HG02610 (cell line): ENCODE measurements at regions not wholly inside any gene's neighbourhood (a gene's known extent, or its start where the extent isn't known, plus 50 kb on each side); places are given as distances from the start of the nearest gene placed in this dataset.

Experiments
- ATAC-seq: cut with Tn5 transposase; IDR thresholded peaks from one replicate; pipeline ENCODE4 v1.9.1; 2021; ENCODE audit warnings: mild to moderate bottlenecking, moderate library complexity; ENCODE audit not compliant: unreplicated experiment

DNA sequence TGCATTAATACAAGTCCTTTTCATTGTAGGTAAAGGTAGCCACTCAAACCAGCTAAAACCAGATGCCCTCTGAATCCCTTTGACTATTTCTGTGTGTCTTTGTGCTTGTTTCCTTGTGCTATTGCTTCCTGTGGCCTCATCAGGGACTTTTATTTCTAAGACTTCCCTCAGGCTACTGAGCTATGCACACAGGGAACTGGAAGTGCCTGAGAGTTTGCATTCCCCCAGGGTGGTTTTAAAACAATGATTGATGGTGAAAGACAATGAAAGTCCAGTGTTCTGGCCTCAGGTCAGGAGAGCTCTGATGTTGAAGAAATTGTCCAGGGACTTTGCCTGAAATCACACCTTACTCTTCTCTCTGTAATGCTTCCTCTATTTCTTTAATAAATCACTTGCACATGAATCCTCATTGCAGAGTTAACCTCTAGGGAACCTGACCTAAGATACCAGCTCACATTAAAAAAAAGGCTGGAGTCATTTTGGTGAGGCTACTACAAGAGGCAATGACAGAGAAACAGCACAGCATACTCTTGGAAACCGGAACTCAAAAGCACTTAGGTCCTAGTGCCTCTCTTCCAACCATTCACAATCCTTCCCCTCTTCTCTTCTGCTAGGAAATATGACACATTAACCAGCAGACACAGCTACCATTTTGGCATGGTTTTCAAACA is 158.1 kb upstream of the NREP start:
- ATAC-seq = no peak

GRCh38 chr5:111902436-111902835 is 145.4 kb upstream of the NREP start:
- ATAC-seq = no peak

DNA sequence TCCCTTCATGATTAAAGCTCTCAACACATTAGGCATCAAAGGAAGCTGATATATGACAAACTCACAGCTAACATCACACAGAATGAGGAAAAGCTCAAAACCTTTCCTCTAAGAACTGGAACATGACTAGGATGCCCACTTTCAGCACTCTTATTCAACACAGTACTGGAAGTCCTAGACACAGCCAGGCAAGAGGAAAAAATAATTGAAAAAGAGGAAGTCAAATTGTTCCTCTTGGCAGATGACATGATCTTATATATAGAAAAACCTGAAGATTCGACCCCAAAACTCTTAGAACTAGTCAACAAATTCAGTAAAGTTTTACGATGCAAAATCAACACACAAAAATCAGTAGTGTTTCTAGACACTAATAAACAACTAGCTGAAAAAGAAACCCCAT is 144.3 kb upstream of the NREP start:
- no peak for ATAC-seq

GRCh38 chr5:111892949-111893348 is 136.0 kb upstream of the NREP start:
- ATAC-seq = no peak

GRCh38 chr5:111887706-111888105 is 130.7 kb upstream of the NREP start:
- ATAC-seq = no peak

- ATAC-seq = no peak
Observed at GRCh38 chr5:111869681-111870080, 112.7 kb upstream of the NREP start.

DNA sequence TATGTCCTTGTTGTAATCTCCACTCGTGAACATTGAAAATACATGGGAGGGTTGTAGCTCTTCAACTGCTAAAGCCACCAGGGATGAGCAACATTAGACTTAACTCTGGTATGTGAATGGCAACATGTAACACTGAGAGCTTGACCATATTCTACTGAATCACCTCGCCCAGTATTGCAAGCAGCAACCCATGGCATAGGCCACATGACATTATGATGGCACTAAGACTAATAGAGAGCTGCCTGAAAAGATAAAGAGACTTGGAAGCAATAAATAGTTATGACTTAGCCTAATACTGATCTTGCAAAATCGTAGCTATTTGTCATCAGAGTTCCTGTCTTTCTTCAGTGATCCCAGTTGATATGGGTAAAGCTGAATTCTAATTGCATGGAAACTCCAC is 108.4 kb upstream of the NREP start:
- ATAC-seq = no peak

DNA sequence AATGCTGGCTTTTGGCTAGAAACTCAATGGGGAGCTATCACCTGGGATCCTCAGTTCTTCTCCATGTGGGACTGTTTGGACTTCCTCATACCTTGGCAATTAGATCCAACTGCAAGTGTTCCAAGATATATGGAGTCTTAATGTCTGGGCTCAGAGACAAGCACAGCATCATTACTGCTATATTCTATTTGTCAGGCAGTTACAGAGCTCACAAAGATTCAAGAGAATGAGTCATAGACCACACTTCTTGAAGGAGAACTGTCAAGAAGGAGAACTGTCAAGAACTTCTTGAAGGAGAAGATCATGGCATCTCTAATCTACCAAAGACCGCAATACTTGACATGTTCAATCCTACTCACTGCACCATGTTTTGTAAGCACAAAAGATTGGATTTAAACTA is 106.8 kb upstream of the NREP start:
- no peak for ATAC-seq

- ATAC-seq = no peak
Observed at GRCh38 chr5:111859533-111860270, 102.7 kb upstream of the NREP start.

- ATAC-seq = no peak
Observed at GRCh38 chr5:111859031-111859430, 102.0 kb upstream of the NREP start.

- ATAC-seq = no peak
Observed at GRCh38 chr5:111857623-111858022, 100.6 kb upstream of the NREP start.

DNA sequence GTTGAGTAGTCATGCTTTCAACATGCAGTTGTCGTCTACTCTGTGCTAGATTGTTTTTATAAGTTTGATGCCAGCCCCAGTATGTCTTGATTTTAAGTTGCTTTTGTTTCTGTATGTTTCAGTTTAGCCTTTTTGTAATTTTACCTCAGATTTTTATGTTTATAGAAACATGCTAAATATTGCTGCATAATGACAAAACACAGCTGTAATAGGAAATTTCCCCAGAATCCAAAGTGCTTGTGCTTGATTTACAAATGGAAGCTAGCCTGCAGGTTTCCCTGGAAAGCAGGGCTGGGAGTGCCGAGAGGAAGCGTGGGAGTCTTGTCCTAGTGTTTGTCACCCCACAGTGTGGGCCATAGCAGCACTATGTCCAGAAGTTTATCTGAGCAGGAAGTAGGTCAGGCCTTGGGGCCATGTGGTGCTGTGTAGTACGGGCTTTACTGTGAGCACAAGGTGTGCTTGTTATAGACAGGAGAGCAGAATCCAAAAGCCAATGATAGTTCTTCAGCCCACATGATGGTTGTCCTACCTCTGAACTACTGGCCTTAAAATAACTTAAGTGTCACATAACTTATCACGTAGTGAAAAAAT is 100.0 kb upstream of the NREP start:
- ATAC-seq = no peak

GRCh38 chr5:111855356-111855755 is 98.4 kb upstream of the NREP start:
- no peak for ATAC-seq

GRCh38 chr5:111854186-111854585 is 97.2 kb upstream of the NREP start:
- ATAC-seq = no peak

GRCh38 chr5:111853748-111854147 is 96.8 kb upstream of the NREP start:
- peak; percentile 79 for ATAC-seq

DNA sequence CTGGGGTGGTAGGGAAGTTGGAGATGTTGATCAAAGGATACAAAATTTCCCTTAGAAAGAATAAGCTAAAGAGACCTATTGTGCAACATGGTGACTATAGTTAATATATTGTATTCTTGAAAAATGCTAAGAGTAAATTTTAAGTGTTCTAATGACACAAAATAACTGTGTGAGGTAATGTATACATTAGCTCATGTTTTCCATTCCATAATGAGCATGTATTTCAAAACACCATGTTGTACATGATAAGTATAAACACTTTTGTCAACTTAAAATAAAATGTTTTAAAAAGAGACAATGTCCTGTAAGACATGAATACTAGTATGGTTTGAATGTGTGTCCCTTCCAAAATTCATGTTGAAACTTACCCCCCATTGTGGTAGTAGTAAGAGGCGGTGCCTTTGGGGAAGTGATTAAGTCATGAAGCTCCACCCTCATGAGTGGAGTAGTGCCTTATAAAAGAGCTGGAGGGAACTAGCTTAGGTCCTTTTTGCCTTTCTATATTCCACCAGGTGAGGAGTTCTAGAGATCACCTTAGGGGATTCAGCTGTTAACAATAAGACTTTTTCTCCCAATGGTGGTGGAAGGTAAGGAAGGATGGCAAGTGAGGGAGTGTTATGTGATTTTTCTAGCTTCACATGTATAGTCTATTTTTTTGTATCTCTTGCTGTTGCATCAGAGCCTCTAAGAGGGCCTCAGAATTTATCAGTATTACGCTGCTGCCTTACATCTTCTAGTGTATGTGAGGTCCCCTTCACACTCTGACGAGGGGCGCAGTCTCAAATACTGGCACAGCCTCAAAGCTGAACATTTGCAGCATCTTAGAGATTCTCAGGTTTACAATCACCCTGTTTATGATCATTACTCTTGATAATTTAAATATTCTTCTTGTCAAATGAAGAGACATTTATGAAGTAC is 94.9 kb upstream of the NREP start:
- ATAC-seq = no peak

DNA sequence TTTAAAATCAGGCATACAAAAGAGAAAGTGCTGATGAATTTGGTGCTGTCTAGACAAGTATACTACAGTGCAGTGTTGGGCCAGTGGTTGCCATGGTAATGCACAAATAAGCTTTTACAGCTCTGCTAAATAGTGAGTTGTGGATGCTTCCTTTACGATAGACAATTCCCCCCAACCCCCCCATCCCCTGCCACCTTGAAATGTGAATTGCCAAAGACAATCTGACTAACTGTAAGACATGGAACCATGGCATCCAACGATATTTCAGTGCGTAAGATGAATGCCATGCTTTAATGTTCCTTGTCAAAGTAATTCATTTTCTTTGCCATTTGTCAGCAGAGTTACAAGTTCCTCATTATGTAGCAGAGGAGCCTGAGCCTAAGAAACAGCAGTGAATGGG is 91.5 kb upstream of the NREP start:
- no peak for ATAC-seq

DNA sequence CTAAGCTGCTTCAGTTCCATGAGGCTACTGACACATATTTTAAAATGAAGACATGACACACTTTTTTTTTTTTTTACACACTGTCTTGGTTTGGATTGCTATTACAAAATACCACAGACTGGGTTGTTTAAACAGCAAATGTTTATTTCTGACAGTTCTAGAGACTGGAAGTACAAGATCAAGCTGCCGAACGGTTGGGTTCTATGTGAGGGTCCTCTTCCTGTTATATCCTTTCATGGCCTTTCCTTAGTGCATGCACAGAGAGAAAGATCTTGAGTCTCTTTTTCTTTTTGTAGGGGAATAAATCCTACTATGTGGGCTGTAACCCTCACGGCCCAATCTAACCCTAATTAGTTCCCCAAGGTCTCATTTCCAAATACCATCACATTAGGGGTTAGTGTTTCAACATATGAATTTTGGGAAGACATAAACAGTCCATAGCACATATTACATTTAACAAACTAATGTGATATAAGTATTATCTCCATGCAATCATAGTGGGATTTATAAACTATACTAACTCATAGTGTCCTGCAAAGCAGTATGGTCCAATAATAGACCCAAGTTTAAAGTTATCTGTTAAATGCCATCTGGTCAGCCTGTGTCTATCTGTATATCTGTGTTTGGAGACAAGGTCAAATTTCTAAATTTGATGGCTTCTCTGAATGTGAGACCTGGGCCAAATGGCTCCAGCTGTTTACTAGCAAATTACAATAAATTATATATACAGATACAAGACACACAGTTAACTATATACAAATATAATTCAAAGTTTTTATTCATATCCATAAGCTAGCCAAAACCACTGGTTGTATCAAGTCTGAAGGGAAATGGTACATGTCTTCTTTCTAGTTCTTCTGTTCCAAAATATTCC is 90.3 kb upstream of the NREP start:
- ATAC-seq = no peak

GRCh38 chr5:111840036-111840674 is 83.2 kb upstream of the NREP start:
- no peak for ATAC-seq

DNA sequence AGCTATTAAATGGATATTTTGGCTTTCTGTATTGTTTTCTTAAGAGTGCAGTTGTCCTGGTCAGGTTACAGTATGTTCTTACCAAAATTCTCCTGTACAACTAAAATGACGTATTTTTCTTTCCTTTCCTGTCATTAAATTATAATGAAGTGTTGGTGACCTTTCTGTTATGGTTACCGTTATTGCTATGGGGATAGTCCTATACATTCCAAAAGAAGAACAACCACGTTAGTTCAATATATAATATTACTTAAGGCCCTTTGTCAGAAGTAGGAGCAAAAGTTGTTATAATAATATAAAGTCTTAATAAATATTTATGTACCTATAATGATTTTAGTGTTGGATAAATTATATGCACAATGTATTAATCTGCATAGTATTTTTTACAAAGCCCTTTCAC is 82.4 kb upstream of the NREP start:
- no peak for ATAC-seq
